ENCODE measurements at regions not wholly inside any gene's neighbourhood (a gene's known extent, or its start where the extent isn't known, plus 50 kb on each side); places are given as distances from the start of the nearest gene placed in this dataset.
"Not testable (repeated sequence)": the region's sequence is repeated elsewhere in the genome, so short reads cannot be mapped to it uniquely, and the experiment has no call there.

GRCh38 chr6:26754801-26755200, 95.3 kb upstream of the ZNF322 start:
- CTCF ChIA-PET; POLR2A ChIA-PET; DNase-seq; H3K27ac Mint-ChIP-seq; ATAC-seq; H3K4me1 Mint-ChIP-seq; intact Hi-C loops (cut with DNase I, micrococcal nuclease): not testable (repeated sequence)
- peaks cover 24% of the 10 kb centered on the region for H3K36me3 Mint-ChIP-seq (ENCODE audit: low read depth)
- H3K4me3 Mint-ChIP-seq: peak overlapping the region; percentile 27
- H3K27me3 Mint-ChIP-seq: peaks cover 49% of the 10 kb centered on the region
- peaks cover 17% of the 10 kb centered on the region for H3K9me3 Mint-ChIP-seq (ENCODE audit: low read depth)

GRCh38 chr6:26756067-26756805, 96.7 kb upstream of the ZNF322 start:
- CTCF ChIA-PET; POLR2A ChIA-PET; ATAC-seq; intact Hi-C loops (cut with DNase I, micrococcal nuclease); H3K4me1 Mint-ChIP-seq: not testable (repeated sequence)
- peaks cover 48% of the 10 kb centered on the region for H3K27me3 Mint-ChIP-seq
- DNase-seq: peak; percentile 44
- H3K9me3 Mint-ChIP-seq (ENCODE audit: low read depth): peaks cover 14% of the 10 kb centered on the region
- H3K4me3 Mint-ChIP-seq: peak overlapping the region; percentile 45
- H3K36me3 Mint-ChIP-seq (ENCODE audit: low read depth): peaks cover 20% of the 10 kb centered on the region
- peak overlapping the region; percentile 22 for H3K27ac Mint-ChIP-seq

DNA sequence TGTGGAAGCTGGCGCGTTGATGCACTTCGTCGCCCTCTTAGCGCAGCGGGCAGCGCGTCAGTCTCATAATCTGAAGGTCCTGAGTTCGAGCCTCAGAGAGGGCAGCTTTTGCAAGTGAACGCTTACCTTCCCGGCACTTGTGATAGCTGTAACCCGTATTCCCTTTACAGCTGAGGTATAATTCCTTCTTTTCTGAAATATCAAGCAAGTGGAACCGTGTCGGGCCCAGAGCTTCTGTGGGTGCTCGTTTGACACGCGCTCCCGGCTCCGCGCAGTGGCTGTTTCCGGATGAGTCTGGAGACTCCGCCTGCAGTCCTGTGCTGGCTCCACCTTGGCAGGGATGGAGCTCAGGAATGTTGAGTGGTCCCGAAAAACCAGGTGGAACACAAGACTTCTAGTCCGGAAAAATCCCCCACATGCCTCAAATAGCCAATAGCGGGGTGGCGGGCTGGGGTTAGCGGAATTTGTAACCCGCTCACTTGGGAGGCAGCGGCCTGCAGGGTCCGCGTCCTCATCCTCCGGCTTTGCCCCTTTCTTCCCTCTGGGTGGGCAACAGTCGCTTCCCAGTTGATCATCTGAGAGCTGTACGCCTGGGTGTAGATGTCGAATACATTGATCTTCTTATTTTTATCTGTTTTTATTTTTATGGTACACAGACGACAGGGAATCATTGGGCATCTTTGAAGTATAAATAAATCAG, 106.8 kb upstream of the ZNF322 start:
- POLR2A ChIA-PET; DNase-seq; H3K36me3 Mint-ChIP-seq (ENCODE audit: low read depth); CTCF ChIA-PET; ATAC-seq; H3K9me3 Mint-ChIP-seq (ENCODE audit: low read depth); H3K4me3 Mint-ChIP-seq; H3K27me3 Mint-ChIP-seq; intact Hi-C loops (cut with DNase I, micrococcal nuclease); H3K4me1 Mint-ChIP-seq; H3K27ac Mint-ChIP-seq: not testable (repeated sequence)

DNA sequence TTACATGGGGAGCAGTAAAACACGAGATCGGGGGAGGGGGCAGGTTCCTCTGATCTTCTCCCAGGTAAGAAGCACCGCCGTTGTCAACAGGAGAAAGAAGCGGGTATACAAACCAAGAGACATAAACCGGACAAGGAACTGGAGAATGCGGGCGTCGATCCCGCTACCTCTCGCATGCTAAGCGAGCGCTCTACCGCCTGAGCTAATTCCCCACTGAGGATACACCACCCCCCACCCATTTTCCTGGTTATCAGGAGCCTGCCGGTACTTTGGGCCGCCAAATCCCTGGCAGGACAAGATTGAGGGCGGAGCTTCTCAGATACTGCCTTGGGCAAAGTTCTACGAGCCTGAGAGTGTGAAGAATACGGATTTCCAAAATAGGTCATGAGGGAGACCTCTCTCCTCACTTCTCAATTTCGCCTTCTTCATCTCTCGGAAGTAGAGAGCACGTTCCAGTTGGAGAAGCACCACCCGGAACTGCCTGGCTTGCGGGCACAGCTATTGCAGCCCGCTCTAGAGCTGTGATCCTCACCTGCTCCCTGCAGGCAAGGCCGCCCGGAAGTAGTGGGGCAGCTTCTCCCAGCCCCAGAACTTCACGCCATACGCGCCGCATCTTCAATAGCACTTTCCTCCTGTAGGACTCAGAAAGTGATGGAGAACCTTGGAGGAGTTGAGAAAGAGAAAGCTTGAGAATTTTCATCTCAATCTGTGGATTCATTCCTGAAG, 111.6 kb upstream of the ZNF322 start:
- H3K4me1 Mint-ChIP-seq; H3K36me3 Mint-ChIP-seq (ENCODE audit: low read depth); intact Hi-C loops (cut with DNase I, micrococcal nuclease); ATAC-seq; DNase-seq; CTCF ChIA-PET; POLR2A ChIA-PET; H3K27me3 Mint-ChIP-seq; H3K9me3 Mint-ChIP-seq (ENCODE audit: low read depth); H3K27ac Mint-ChIP-seq; H3K4me3 Mint-ChIP-seq: not testable (repeated sequence)

- H3K9me3 Mint-ChIP-seq (ENCODE audit: low read depth); DNase-seq; ATAC-seq; POLR2A ChIA-PET; H3K27ac Mint-ChIP-seq; H3K36me3 Mint-ChIP-seq (ENCODE audit: low read depth); CTCF ChIA-PET; intact Hi-C loops (cut with DNase I, micrococcal nuclease); H3K27me3 Mint-ChIP-seq; H3K4me1 Mint-ChIP-seq; H3K4me3 Mint-ChIP-seq: not testable (repeated sequence)
These were observed 113.9 kb upstream of the ZNF322 start for GRCh38 chr6:26773414-26773813.

DNA sequence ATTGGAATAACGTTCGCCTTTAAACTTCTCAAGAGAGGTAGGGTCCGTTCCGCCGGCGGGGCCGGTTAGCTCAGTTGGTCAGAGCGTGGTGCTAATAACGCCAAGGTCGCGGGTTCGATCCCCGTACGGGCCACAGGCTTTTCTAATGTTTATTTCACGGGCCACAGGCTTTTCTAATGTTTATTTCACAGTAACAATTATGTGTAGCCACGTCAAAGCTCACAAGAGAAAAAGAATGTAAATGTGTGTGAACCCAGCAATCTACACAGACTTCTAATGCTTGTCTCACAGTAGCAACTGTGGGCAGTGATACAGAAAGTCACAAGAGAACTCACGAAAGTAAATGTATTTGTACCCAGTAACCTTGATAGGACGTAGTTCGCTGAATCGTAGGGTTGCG, 121.0 kb upstream of the ZNF322 start:
- H3K4me3 Mint-ChIP-seq; H3K36me3 Mint-ChIP-seq (ENCODE audit: low read depth); POLR2A ChIA-PET; ATAC-seq; DNase-seq; H3K9me3 Mint-ChIP-seq (ENCODE audit: low read depth); intact Hi-C loops (cut with DNase I, micrococcal nuclease); H3K27ac Mint-ChIP-seq; CTCF ChIA-PET; H3K4me1 Mint-ChIP-seq; H3K27me3 Mint-ChIP-seq: not testable (repeated sequence)

- H3K4me3 Mint-ChIP-seq, H3K27ac Mint-ChIP-seq, CTCF ChIA-PET: not testable (repeated sequence)
These were observed 136.1 kb upstream of the ZNF322 start for GRCh38 chr6:26795474-26796307.

GRCh38 chr6:26799903-26800633, 140.5 kb upstream of the ZNF322 start:
- DNase-seq; H3K4me3 Mint-ChIP-seq; H3K27me3 Mint-ChIP-seq; intact Hi-C loops (cut with DNase I, micrococcal nuclease); H3K9me3 Mint-ChIP-seq (ENCODE audit: low read depth); H3K27ac Mint-ChIP-seq; POLR2A ChIA-PET; H3K4me1 Mint-ChIP-seq; H3K36me3 Mint-ChIP-seq (ENCODE audit: low read depth); ATAC-seq; CTCF ChIA-PET: not testable (repeated sequence)

More at GRCh38 chr6:26795474-26796307, 136.1 kb upstream of the ZNF322 start:
- DNase-seq; H3K27me3 Mint-ChIP-seq; H3K9me3 Mint-ChIP-seq (ENCODE audit: low read depth); POLR2A ChIA-PET; H3K4me1 Mint-ChIP-seq; ATAC-seq; intact Hi-C loops (cut with DNase I, micrococcal nuclease); H3K36me3 Mint-ChIP-seq (ENCODE audit: low read depth): not testable (repeated sequence)

DNA sequence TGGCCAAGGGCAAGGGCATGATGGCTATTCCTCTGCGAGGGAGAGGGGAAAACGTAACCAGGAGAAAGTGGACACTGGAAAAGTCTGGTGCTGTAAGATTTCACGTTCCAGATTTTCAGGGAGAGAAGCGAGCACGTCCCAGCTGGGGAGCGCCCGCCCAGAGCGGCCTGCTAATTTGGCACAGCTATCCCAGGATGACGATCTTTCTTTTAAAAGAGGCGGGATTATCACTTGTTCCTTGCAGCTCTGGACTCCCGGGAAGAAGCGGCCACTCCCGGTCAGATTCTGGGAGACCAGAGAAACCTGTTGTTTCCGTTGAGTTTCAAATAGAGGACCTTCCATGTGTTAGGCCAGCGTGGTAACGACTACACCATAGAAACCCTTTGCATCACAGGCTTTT, 144.2 kb upstream of the ZNF322 start:
- H3K27ac Mint-ChIP-seq; H3K4me3 Mint-ChIP-seq; intact Hi-C loops (cut with DNase I, micrococcal nuclease); H3K36me3 Mint-ChIP-seq (ENCODE audit: low read depth); CTCF ChIA-PET; POLR2A ChIA-PET; H3K27me3 Mint-ChIP-seq; H3K9me3 Mint-ChIP-seq (ENCODE audit: low read depth); DNase-seq; ATAC-seq; H3K4me1 Mint-ChIP-seq: not testable (repeated sequence)

DNA sequence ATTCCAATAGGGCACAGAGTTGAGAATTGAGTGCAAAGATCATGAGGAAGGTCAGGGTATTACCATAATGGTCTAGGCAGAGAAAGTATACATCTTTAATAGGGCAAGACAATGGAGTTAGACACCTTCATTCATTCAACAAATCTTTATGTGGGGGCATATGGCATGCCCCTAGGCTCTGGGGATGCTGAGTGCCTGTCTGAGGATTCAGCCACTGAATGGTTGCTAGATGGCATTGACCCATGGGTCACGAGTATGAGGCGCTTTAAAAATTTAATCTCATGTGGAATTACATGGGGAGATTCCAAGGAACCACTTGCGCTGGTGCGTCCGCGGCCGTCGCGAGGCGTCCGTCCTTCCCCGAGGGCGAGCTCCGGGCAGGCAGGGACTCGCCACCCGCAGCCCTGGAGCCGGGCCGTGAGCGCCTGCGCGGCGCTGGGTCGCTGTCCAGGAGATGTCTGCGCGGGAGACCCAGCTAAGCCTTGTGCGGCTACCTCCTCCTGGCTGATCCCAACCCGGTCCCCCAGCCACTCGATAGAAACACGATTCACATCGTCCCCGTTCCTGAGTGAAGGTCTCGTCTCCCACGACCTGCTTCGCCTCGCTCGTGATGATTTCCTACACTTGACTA, 152.1 kb upstream of the ZNF322 start:
- H3K36me3 Mint-ChIP-seq (ENCODE audit: low read depth); H3K4me3 Mint-ChIP-seq; H3K4me1 Mint-ChIP-seq; POLR2A ChIA-PET; H3K9me3 Mint-ChIP-seq (ENCODE audit: low read depth); DNase-seq; H3K27me3 Mint-ChIP-seq; CTCF ChIA-PET; ATAC-seq; intact Hi-C loops (cut with DNase I, micrococcal nuclease); H3K27ac Mint-ChIP-seq: not testable (repeated sequence)

Data from activated CD4-positive, alpha-beta T cell treated with anti-CD3 and anti-CD28 coated beads for 36 hours (primary cell).